Activated T-helper 1 cell treated with Interleukin-2 at 50 U/mL for 16 hours (primary cell): ENCODE measurements at regions not wholly inside any gene's neighbourhood (a gene's known extent, or its start where the extent isn't known, plus 50 kb on each side); places are given as distances from the start of the nearest gene placed in this dataset.
"Not testable (repeated sequence)": the region's sequence is repeated elsewhere in the genome, so short reads cannot be mapped to it uniquely, and the experiment has no call there.

Experiments used
- DNase-seq: peaks from one replicate; pipeline ENCODE4 v3.0.0-alpha.2; 2020; ENCODE audit warnings: low read depth

DNA sequence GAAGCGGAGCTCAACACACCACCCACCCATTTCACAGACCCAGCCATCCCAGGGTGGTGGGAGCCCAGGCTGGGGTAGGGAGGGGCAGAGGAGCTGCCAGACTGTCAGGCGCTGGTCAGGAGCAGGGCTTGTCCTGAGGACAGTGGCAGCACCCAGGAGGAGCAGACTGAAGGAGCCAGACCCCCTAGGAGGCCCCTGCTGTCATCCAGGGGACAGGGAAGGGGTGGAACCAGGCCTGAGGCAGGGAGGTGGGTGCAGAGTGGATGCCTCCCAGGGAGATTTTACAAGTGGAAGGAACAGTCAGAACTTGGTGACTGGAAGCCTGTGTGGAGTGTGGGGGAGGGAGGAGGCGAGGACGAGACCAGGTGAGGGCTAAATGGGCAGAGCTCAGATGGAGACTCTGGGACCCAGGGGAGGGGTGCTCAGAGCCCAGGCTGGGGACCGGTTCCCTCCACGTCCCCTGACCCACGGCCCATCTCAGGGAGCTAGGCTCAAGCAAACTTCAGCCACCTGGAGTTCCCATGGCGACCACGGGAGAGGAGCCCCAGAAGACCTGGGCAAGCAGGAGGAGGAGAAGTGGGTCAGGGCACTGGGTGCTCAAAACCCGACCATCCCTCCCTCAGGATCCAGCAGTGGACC, 215.4 kb downstream of the TBC1D2B start:
- not testable (repeated sequence) for DNase-seq

DNA sequence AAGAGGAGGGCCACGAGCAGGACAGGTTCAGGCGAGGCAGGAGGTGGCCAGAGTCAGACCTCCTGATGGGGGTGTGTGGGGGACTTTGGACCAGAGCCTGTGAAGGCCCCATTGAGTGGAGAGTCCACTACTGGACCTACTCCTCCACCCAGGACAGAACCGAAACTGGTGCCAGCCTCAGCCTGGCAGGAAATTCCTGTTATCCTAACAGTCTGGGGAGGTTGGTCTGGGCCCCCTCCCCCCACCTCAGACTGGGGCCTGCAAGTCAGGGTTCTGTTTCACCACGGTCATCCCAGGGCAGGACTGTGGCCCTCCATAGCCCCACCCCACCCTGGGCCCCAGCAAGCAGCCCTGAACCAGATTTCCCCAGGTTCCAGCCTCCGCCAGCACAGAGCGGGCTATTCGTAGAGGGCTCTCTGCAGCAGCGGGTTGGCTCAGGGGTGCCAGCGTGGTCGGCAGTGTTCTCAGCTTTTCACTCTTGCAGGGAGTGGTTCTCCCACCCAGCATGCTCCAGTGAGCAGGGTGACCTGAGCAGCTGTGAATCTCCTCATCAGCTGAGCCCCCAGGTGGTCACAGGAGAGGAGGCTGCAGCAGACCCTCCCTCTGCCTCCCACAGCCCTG, 217.3 kb downstream of the TBC1D2B start:
- no peak for DNase-seq

GRCh38 chr15:77859491-77860060, 217.9 kb downstream of the TBC1D2B start:
- DNase-seq: no peak

DNA sequence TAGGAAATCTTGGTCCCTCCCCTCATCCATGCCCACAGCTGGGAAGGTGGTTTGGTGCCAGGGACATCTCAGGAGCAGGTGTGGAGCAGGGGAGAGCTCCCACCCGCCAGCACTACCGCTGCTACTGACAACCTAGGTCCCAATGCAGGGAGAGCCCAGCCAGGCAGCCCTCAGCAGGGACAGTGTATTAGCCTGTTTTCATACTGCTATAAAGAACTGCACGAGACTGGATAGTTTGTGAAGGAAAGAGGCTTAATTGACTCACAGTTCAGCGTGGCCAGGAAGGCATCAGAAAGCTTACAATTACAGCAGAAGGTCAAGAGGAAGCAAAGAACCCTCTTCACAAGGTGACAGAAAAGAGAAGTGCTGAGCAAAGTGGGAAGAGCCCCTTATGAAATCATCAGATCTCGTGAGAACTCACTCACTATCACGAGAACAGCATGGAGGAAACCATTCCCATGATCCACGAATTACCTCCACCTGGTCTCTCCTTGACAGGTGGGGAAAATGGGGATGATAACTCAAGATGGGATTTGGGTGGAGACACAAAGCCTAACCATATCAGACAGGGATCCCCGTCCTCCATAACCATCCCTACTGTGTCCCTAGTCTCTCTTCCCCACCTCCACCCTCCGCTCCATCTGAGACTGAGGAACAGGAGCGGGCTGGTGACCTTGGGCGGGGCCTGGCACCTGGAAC, 218.6 kb downstream of the TBC1D2B start:
- DNase-seq: no peak

GRCh38 chr15:77857419-77857818, 220.1 kb downstream of the TBC1D2B start:
- no peak for DNase-seq

DNA sequence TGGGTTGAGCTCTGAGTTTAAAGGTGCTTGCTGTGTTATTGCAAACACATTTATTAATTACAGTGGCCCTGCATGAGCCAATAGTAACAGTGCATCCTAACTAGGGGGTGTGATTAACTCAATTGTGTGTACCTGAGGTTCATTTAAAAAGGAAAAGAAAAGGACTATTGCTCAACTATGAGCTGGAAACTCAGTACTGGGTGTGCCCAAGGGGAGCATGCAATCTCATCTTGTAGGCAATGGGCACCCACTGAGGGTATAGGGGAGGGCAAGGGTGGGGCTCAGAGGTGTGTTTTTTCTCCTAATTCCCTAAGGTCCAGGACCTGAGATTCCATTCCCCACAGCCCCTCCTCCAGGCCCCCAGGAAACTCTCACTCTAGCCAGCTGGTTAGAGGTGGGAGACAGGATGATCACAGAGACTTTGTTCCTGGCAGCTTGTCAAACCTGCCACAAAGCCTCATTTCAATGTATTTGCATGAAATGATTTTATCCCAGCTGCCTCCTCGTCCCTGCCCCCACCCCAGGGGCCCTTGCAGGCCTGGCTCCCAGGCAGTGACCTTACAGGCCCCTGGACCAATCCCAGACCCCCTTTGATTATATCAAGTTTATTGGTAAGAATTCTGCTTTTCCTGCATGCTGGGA, 220.7 kb downstream of the TBC1D2B start:
- no peak for DNase-seq

DNA sequence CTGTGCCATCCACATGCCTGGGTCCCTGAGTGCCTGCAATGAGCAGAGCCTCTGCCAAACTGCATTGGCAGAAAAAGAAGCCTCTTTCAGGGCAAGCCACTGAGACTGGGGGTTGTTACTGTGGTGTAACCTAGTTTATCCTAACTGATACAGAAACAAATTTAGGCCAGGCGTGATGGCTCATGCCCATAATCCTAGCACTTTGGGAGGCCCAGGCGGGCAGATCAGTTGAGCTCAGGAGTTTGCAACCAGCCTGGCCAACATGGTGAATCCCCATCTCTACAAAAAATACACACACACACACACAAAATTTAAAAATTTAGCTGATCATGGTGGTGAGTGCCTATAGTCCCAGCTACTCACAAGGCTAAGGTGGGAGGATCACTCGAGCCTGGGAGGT, 221.6 kb downstream of the TBC1D2B start:
- DNase-seq: no peak

GRCh38 chr15:77854980-77855379, 222.3 kb upstream of the LINGO1 start:
- DNase-seq: no peak

GRCh38 chr15:77853910-77854309, 221.2 kb upstream of the LINGO1 start:
- no peak for DNase-seq

- DNase-seq: no peak
Observed at GRCh38 chr15:77853008-77853328, 220.3 kb upstream of the LINGO1 start.

- DNase-seq: no peak
Observed at GRCh38 chr15:77852241-77853007, 219.7 kb upstream of the LINGO1 start.

DNA sequence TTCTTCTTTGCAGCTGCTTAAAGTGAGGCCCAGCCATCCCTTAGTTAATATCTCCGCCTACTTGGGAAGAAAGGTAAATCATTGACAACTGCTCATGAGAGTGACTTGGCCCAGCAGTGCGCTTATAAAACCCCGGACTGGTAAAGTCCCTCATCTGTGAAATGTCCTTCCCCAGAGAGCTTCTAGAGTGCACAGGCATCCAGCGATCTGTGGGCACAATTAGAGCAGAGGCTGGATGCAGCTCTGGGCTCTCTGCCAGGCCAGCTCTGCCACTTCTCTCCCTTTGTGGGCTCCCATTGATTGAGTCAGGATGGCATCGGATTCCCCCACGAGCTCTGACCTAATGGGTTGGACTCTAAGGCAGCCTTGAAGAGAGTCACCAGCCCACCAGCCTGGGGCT, 219.0 kb upstream of the LINGO1 start:
- DNase-seq: no peak

DNA sequence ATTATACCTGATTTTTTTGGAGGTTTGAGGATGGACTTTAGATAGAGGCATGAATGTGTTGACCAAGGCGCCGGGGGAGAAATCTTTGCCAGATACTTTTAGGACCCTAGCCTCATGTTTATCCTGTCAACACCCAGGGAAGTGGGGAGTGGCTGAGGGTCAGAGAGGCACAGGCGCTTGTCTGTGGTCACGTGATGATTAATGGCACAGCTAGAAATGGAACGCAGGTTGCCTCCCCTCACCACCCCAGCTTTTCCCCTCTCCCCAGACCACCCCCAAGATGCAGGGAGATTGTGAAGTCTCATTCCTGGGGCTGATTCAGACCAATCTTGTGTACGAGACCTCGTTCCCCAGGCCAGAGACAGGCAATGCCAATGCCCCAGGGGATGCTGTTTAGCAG, 218.4 kb upstream of the LINGO1 start:
- DNase-seq: no peak

- DNase-seq: no peak
Observed at GRCh38 chr15:77846986-77847385, 214.3 kb upstream of the LINGO1 start.

- DNase-seq: no peak
Observed at GRCh38 chr15:77846360-77846759, 213.6 kb upstream of the LINGO1 start.

GRCh38 chr15:77844798-77845446, 212.2 kb upstream of the LINGO1 start:
- no peak for DNase-seq

DNA sequence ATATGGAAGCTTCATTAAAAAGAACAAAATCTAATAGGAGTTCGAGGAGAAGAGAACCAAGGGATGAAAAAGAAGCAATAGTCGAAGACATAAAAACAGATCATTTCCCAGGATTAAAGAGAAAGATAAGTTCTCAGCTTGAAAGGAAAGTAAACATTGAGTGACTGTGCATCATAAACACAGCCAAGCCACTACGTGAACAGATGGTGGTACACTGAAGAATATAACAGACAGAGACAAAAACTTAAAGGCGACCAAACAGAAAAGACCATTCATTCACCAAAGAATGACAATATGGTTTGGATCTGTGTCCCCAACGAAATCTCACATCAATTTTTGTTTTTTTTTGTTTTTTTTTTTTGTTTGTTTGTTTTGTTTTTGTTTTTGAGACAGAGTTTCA, 210.8 kb upstream of the LINGO1 start:
- no peak for DNase-seq

DNA sequence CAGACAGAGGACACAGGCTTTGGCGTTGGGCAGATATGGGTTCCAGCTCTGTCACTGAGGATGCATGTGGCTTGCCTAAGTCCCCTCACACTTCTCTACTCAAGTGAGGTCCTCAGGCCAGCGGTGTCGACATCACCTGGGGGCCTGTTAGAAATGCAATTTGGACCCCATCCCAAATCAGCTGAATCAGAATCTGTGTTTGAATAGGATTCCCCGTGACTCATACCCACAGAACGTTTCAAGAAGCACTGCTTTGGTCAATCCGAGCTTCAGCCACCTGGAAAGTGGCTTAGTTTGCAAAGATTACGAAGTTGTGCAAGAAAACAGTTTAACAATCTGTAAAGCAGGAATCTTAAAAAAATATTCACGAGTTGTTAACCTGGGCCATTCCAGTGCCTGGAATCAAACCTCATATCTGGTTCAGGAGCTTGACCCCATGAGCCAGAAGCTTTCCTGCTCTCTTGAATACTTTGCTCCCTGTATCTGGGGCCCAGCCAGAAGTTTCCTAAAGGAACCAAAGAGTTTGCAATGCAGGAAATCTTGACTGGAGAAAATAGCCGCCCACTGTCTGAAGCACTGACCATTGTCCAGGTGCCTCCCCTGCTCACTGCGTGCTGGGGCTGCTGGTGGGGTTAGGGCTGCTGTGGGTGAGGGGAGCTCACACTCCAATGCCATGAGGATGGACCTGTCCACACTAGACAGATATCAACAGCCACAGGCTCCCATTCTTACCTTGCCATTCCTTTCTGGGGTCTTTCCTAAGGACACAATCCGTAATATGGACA, 208.5 kb upstream of the LINGO1 start:
- DNase-seq: no peak

- DNase-seq: no peak
Observed at GRCh38 chr15:77839970-77840905, 207.5 kb upstream of the LINGO1 start.

DNA sequence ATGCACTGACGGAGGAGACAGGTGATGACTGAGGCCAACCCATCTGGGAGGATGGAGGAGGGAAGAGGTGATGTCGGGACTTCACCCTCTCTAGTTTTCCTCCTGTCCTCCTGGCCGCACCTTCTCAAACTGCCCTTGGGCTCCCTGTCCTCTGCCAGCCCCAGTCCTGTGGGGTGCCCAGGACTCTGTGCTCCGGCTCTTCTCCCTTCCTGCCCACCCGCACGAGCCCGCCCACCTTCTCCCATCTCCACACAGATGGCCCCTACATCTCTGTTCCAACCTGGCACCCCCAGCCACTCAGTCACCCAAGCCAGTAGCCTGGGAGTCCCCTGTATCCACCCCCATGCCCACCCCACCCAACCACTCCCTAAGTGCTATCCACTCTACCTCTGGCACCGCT, 206.7 kb upstream of the LINGO1 start:
- no peak for DNase-seq
